HepG2 (cell line): ENCODE measurements at regions not wholly inside any gene's neighbourhood (a gene's known extent, or its start where the extent isn't known, plus 50 kb on each side); places are given as distances from the start of the nearest gene placed in this dataset.

ENCODE experiments used
- KLF6 ChIP-seq: IDR thresholded peaks from 2 replicates; pipeline ENCODE4 v1.8.0; 2016; ENCODE audit warnings: missing biosample characterization, missing genetic modification reagents
- MLLT10 ChIP-seq: sonication (generic); formaldehyde crosslinking; IDR thresholded peaks from 2 replicates; pipeline ENCODE4 v1.4.0; 2020; ENCODE audit warnings: missing genetic modification reagents

DNA sequence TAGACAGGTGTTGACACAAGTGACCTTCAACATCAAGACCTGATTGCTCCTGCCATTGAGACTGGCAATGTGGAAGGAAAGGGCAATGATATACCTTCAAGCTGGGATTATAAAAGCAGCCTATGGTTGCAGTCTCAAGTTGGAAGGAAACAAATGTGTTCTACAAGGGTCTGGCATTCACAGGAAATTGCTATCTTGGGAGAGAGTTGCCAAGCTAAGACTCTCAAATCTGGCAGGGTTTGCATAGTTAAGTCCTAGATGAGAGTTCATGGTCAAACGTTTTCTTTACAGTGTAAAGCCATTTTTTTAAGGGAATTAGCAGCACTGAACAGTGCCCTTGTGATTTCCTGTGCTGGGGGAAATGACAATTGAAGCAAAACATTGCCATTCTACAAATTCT lies 546.9 kb upstream of the CFAP20DC start:
- TF ChIP-seq KLF6 (CRISPR knock-in tag) (no peak), MLLT10 (CRISPR knock-in tag) (no peak)
